Neural cell (in vitro differentiated cells): ENCODE measurements at regions not wholly inside any gene's neighbourhood (a gene's known extent, or its start where the extent isn't known, plus 50 kb on each side); places are given as distances from the start of the nearest gene placed in this dataset.
"Not testable (repeated sequence)": the region's sequence is repeated elsewhere in the genome, so short reads cannot be mapped to it uniquely, and the experiment has no call there.

Experiments used
- H2AFZ ChIP-seq: fragments of 200-600, 300-800 bp; sonication (generic), shearing (Covaris generic); 2 replicates; pipeline ENCODE4 v1.6.0; 2014; ENCODE audit warnings: low read depth, mild to moderate bottlenecking, antibody characterized with exemption, low read length, moderate library complexity
- H3F3A ChIP-seq: fragments of 200-600 bp; shearing (Covaris generic); 2 replicates; pipeline ENCODE4 v1.6.1; 2016; ENCODE audit warnings: mild to moderate bottlenecking, moderate library complexity, mixed read lengths, antibody characterized with exemption, low read length; ENCODE audit not compliant: insufficient read depth, poor library complexity, severe bottlenecking
- H3K27ac ChIP-seq: fragments of 200-600, 300-800 bp; sonication (generic), shearing (Covaris generic); 2 replicates; pipeline ENCODE4 v1.5.1; 2014; ENCODE audit warnings: mild to moderate bottlenecking, low read length, moderate library complexity
- H3K27me3 ChIP-seq: fragments of 300-800, 200-600 bp; sonication (generic), shearing (Covaris generic); 2 replicates; pipeline ENCODE4 v1.6.0; 2014; ENCODE audit warnings: mild to moderate bottlenecking, low read depth, low read length, moderate library complexity; ENCODE audit not compliant: insufficient read depth
- H3K36me3 ChIP-seq: fragments of 300-800, 200-600 bp; sonication (generic), shearing (Covaris generic); 2 replicates; pipeline ENCODE4 v1.5.1; 2014; ENCODE audit warnings: mild to moderate bottlenecking, antibody characterized with exemption, low read length, moderate library complexity; ENCODE audit not compliant: insufficient read depth
- H3K4me2 ChIP-seq: fragments of 300-800, 200-600 bp; sonication (generic), shearing (Covaris generic); 2 replicates; pipeline ENCODE4 v1.6.0; 2014; ENCODE audit warnings: mild to moderate bottlenecking, low read length
- H3K4me3 ChIP-seq: fragments of 300-800, 200-600 bp; sonication (generic), shearing (Covaris generic); 2 replicates; pipeline ENCODE4 v1.5.1; 2014; ENCODE audit warnings: mild to moderate bottlenecking, low read length, moderate library complexity
- H3K79me2 ChIP-seq: fragments of 200-600 bp; shearing (Covaris generic); replicated peaks from 2 replicates; pipeline ENCODE4 v1.6.0; 2014; ENCODE audit warnings: mild to moderate bottlenecking, low read length, moderate library complexity; ENCODE audit not compliant: insufficient read depth
- H3K9ac ChIP-seq: fragments of 300-800, 200-600 bp; sonication (generic), shearing (Covaris generic); 2 replicates; pipeline ENCODE4 v1.6.1; 2016; ENCODE audit warnings: mild to moderate bottlenecking, low read length, mixed read lengths
- H3K9me2 ChIP-seq: fragments of 200-600 bp; shearing (Covaris generic); 2 replicates; pipeline ENCODE4 v1.6.1; 2016; ENCODE audit warnings: mild to moderate bottlenecking, low read length, mixed read lengths; ENCODE audit not compliant: insufficient read depth
- H3K9me3 ChIP-seq: fragments of 200-600, 300-800 bp; sonication (generic), shearing (Covaris generic); 2 replicates; pipeline ENCODE4 v1.6.1; 2016; ENCODE audit warnings: mild to moderate bottlenecking, mixed run types, low read length, moderate library complexity, mixed read lengths
- H4K20me1 ChIP-seq: fragments of 200-600 bp; shearing (Covaris generic); 2 replicates; pipeline ENCODE4 v1.6.1; 2016; ENCODE audit warnings: mild to moderate bottlenecking, mixed run types; ENCODE audit not compliant: insufficient read depth
- CTCF ChIP-seq: fragments of 450-650 bp; IDR thresholded peaks from 2 replicates; pipeline ENCODE4 v1.5.1; 2014; ENCODE audit warnings: antibody characterized with exemption, mild to moderate bottlenecking, moderate library complexity; ENCODE audit not compliant: poor library complexity, severe bottlenecking
- EP300 ChIP-seq: fragments of 450-650 bp; conservative IDR thresholded peaks from 2 replicates; pipeline ENCODE4 v1.6.1; 2014; ENCODE audit warnings: antibody characterized with exemption, mild to moderate bottlenecking, moderate library complexity; ENCODE audit not compliant: poor library complexity, severe bottlenecking
- MXI1 ChIP-seq: fragments of 450-650 bp; conservative IDR thresholded peaks from 2 replicates; pipeline ENCODE4 v1.6.1; 2014; ENCODE audit warnings: antibody characterized with exemption, mild to moderate bottlenecking; ENCODE audit not compliant: poor library complexity, severe bottlenecking
- POLR2AphosphoS5 ChIP-seq: IDR thresholded peaks from 2 replicates; pipeline ENCODE4 v1.6.1; 2012
- RAD21 ChIP-seq: fragments of 450-650 bp; conservative IDR thresholded peaks from 2 replicates; pipeline ENCODE4 v1.6.1; 2014; ENCODE audit warnings: antibody characterized with exemption, mild to moderate bottlenecking, moderate library complexity
- REST ChIP-seq: IDR thresholded peaks from 2 replicates; pipeline ENCODE4 v1.6.1; 2012; ENCODE audit warnings: borderline replicate concordance
- SMC3 ChIP-seq: fragments of 450-650 bp; conservative IDR thresholded peaks from 2 replicates; pipeline ENCODE4 v1.6.1; 2014; ENCODE audit warnings: antibody characterized with exemption, mild to moderate bottlenecking, moderate library complexity; ENCODE audit not compliant: poor library complexity
- TAF1 ChIP-seq: IDR thresholded peaks from 2 replicates; pipeline ENCODE4 v1.6.1; 2012; ENCODE audit warnings: low read depth

GRCh38 chrX:94686071-94686470 is 1012.1 kb downstream of the FAM133A start:
- Histone ChIP-seq H3F3A (no peaks in the 10 kb centered on the region), H2AFZ (no peak overlapping the region), H3K27me3 (no peaks in the 10 kb centered on the region), H3K4me2 (no peak overlapping the region), H3K36me3 (no peaks in the 10 kb centered on the region), H3K9me2 (no peaks in the 10 kb centered on the region), H3K27ac (no peak overlapping the region), H3K4me3 (no peak overlapping the region), H3K9me3 (no peaks in the 10 kb centered on the region), H4K20me1 (no peaks in the 10 kb centered on the region), H3K79me2 (no peaks in the 10 kb centered on the region), H3K9ac (no peak overlapping the region)
- no peak for TF ChIP-seq POLR2AphosphoS5

- H3K27me3 ChIP-seq, result no peaks in the 10 kb centered on the region
- no peaks in the 10 kb centered on the region for H3F3A ChIP-seq
- H2AFZ ChIP-seq, result no peak overlapping the region
- H3K9me3 ChIP-seq, result no peaks in the 10 kb centered on the region
- no peak overlapping the region for H3K4me2 ChIP-seq
- no peak overlapping the region for H3K9ac ChIP-seq
- no peaks in the 10 kb centered on the region for H3K9me2 ChIP-seq
- H3K27ac ChIP-seq, result no peak overlapping the region
- TF ChIP-seq MXI1 (no peak), CTCF (no peak), POLR2AphosphoS5 (no peak)
- H3K36me3 ChIP-seq, result no peaks in the 10 kb centered on the region
- H3K79me2 ChIP-seq, result no peaks in the 10 kb centered on the region
- H4K20me1 ChIP-seq, result no peaks in the 10 kb centered on the region
- H3K4me3 ChIP-seq, result no peak overlapping the region
These were observed 1021.9 kb downstream of the FAM133A start for GRCh38 chrX:94695910-94696309.

GRCh38 chrX:94704348-94705256 is 1030.6 kb downstream of the FAM133A start:
- H3K27ac ChIP-seq, H3K79me2 ChIP-seq, H3F3A ChIP-seq, H3K9me3 ChIP-seq, H3K9ac ChIP-seq, H3K36me3 ChIP-seq, H2AFZ ChIP-seq, H4K20me1 ChIP-seq, H3K9me2 ChIP-seq, H3K4me3 ChIP-seq, H3K27me3 ChIP-seq, H3K4me2 ChIP-seq: not testable (repeated sequence)

- no peaks in the 10 kb centered on the region for H3K36me3 ChIP-seq
- TF ChIP-seq TAF1 (no peak), CTCF (no peak), POLR2AphosphoS5 (no peak), MXI1 (no peak), RAD21 (no peak), SMC3 (no peak), EP300 (no peak), REST (no peak)
- H4K20me1 ChIP-seq, result no peaks in the 10 kb centered on the region
- H3K27me3 ChIP-seq, result no peaks in the 10 kb centered on the region
- H3K9me2 ChIP-seq, result no peaks in the 10 kb centered on the region
- no peaks in the 10 kb centered on the region for H3K9me3 ChIP-seq
- no peak overlapping the region for H3K9ac ChIP-seq
- H3F3A ChIP-seq, result no peaks in the 10 kb centered on the region
- H3K4me2 ChIP-seq, result no peak overlapping the region
- H2AFZ ChIP-seq, result no peak overlapping the region
- H3K79me2 ChIP-seq, result no peaks in the 10 kb centered on the region
- no peak overlapping the region for H3K4me3 ChIP-seq
- H3K27ac ChIP-seq, result no peak overlapping the region
These were observed 1047.4 kb downstream of the FAM133A start for GRCh38 chrX:94721386-94721785.
